Fibroblast of pulmonary artery (primary cell): ENCODE measurements at regions not wholly inside any gene's neighbourhood (a gene's known extent, or its start where the extent isn't known, plus 50 kb on each side); places are given as distances from the start of the nearest gene placed in this dataset.

ENCODE experiments used
- DNase-seq: peaks from one replicate; pipeline ENCODE4 v3.0.0-alpha.2; 2010; ENCODE audit warnings: low read depth
- H3K4me3 ChIP-seq: replicated peaks from 2 replicates; pipeline ENCODE4 v1.5.1; 2011; ENCODE audit warnings: low read depth, mild to moderate bottlenecking, control low read depth, low read length, moderate library complexity
- TF ChIP-seq, protein P1 (sequence below): IDR thresholded peaks from 2 replicates; pipeline ENCODE4 v1.5.1; 2011; ENCODE audit warnings: mild to moderate bottlenecking, control low read depth, low read length, inconsistent platforms; ENCODE audit errors: missing control alignments

- TF ChIP-seq, protein P1, sequence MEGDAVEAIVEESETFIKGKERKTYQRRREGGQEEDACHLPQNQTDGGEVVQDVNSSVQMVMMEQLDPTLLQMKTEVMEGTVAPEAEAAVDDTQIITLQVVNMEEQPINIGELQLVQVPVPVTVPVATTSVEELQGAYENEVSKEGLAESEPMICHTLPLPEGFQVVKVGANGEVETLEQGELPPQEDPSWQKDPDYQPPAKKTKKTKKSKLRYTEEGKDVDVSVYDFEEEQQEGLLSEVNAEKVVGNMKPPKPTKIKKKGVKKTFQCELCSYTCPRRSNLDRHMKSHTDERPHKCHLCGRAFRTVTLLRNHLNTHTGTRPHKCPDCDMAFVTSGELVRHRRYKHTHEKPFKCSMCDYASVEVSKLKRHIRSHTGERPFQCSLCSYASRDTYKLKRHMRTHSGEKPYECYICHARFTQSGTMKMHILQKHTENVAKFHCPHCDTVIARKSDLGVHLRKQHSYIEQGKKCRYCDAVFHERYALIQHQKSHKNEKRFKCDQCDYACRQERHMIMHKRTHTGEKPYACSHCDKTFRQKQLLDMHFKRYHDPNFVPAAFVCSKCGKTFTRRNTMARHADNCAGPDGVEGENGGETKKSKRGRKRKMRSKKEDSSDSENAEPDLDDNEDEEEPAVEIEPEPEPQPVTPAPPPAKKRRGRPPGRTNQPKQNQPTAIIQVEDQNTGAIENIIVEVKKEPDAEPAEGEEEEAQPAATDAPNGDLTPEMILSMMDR, result no peak
- no peak for DNase-seq
- H3K4me3 ChIP-seq, result no peak overlapping the region
Observed at GRCh38 chr15:87294854-87295253, 961.7 kb downstream of the NTRK3 start.

DNA sequence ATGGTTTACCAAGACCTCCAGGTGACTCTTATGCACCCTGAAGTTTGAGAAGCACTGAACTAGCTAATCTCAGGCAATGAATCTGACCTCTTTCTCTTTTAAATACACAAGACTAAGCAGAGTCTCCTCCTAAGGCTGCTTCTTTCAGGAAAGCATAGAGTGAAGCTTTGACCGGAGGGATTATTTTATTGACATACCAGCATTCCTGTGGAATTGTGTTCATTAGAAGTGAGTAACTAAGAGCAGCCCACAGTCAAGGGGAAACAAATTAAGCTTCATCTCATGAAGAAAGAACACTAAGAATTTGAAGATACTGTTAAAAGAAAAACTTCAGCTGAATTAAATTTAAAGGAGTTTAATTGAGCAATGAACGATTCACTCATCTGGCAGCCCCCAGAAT is 963.5 kb downstream of the NTRK3 start:
- DNase-seq, result no peak
- H3K4me3 ChIP-seq, result no peak overlapping the region
- TF ChIP-seq, protein P1, result no peak

GRCh38 chr15:87287156-87287555 is 969.4 kb downstream of the NTRK3 start:
- TF ChIP-seq, protein P1, result no peak
- peak; percentile 38 for DNase-seq

DNA sequence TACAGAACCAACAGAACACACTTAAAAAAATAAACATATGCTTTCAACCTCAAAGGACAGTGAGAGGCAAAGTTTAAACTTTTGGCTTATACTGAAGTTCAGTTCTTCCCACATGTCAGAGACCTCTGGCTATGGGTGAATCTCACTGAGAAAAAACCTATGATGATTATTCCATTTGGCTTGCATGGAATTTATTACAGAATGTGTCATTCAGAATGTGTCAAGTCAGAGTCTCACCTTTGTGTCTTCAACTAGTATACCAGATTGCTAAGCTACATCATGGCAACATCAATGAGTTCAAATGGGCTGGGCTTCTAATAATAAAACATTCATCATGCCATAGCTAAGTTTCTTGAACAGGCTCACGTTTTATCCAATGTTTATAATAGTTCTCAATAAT is 987.0 kb downstream of the NTRK3 start:
- no peak overlapping the region for H3K4me3 ChIP-seq
- TF ChIP-seq, protein P1, result no peak
- no peak for DNase-seq

More at GRCh38 chr15:87287156-87287555, 969.4 kb downstream of the NTRK3 start:
- H3K4me3 ChIP-seq, result no peak overlapping the region

- TF ChIP-seq, protein P1, result no peak
- no peak overlapping the region for H3K4me3 ChIP-seq
- DNase-seq, result no peak
Observed at GRCh38 chr15:87268675-87269074, 987.9 kb downstream of the NTRK3 start.

DNA sequence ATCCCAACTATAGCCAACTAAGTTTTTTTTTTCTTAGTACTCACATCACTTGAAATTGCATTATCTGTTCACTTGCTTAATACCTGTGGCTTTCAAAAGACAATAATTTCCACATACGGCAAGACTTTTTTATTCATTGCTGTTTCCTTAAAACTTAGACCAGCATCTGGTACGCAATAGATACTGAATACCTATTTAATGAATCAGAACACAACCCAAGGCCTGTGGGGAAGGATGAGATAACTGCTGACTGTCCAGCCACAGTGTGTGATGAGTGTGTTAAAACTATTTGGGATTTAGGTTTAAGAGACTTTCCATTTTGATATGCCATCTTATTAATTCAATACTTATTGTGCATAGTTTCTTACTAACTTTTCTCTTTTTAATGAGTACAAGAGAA is 988.7 kb downstream of the NTRK3 start:
- TF ChIP-seq, protein P1, result no peak
- DNase-seq, result peak; percentile 67
- no peak overlapping the region for H3K4me3 ChIP-seq

DNA sequence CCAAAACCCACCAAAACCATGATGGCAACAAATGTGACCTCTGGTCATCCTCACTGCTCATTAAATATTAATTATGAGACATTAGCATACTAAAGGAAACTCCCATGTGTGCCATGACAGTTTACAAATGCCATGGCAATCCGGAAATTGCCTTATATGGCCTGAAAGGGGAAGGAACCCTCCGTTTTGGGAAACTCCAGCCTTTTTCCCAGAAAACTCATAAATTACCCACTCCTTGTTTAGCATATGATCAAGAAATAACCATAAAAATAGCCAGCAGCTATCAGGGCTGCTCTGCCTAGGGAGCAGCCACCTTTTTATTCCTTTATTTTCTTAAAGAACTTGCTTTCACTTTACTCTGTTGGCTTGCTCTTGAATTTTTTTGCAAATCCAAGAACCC is 992.7 kb downstream of the NTRK3 start:
- TF ChIP-seq, protein P1, result no peak
- H3K4me3 ChIP-seq, result no peak overlapping the region
- no peak for DNase-seq
